Astrocyte (in vitro differentiated cells and primary cell): ENCODE measurements at regions not wholly inside any gene's neighbourhood (a gene's known extent, or its start where the extent isn't known, plus 50 kb on each side); places are given as distances from the start of the nearest gene placed in this dataset.

Experiments
- DNase-seq: peaks from one replicate; pipeline ENCODE4 v3.0.0-alpha.2; 2010; ENCODE audit warnings: low read depth
- FAIRE-seq: peaks from 2 replicates; lab custom pipeline; 2011; peaks lifted over from hg19 to GRCh38; lab: Jason Lieb, UNC
- H2AFZ ChIP-seq: 2 replicates; pipeline ENCODE4 v1.6.0; 2012; ENCODE audit warnings: low read depth, low read length, inconsistent platforms
- H3K27ac ChIP-seq: 2 replicates; pipeline ENCODE4 v1.5.1; 2011; ENCODE audit warnings: low read depth, low read length, inconsistent platforms
- H3K27me3 ChIP-seq: 2 replicates; pipeline ENCODE4 v1.6.0; 2011; ENCODE audit warnings: low read length, inconsistent platforms; ENCODE audit not compliant: insufficient read depth
- H3K36me3 ChIP-seq: 2 replicates; pipeline ENCODE4 v1.5.1; 2011; ENCODE audit warnings: low read length, inconsistent platforms; ENCODE audit not compliant: insufficient read depth
- H3K4me1 ChIP-seq: 2 replicates; pipeline ENCODE4 v1.5.1; 2011; ENCODE audit warnings: low read length, inconsistent platforms; ENCODE audit not compliant: insufficient read depth
- H3K4me2 ChIP-seq: 2 replicates; pipeline ENCODE4 v1.6.0; 2012; ENCODE audit warnings: low read length, inconsistent platforms
- H3K4me3 ChIP-seq: 2 replicates; pipeline ENCODE4 v1.5.1; 2011; ENCODE audit warnings: low read depth, mild to moderate bottlenecking, low read length, inconsistent platforms; ENCODE audit not compliant: insufficient read depth
- H3K79me2 ChIP-seq: 2 replicates; pipeline ENCODE4 v1.6.0; 2012; ENCODE audit warnings: mild to moderate bottlenecking, low read length, inconsistent platforms; ENCODE audit not compliant: insufficient read depth
- H3K9ac ChIP-seq: 2 replicates; pipeline ENCODE4 v1.6.0; 2012; ENCODE audit warnings: mild to moderate bottlenecking, low read length, inconsistent platforms
- H3K9me3 ChIP-seq: 2 replicates; pipeline ENCODE4 v1.5.1; 2012; ENCODE audit warnings: low read depth, mild to moderate bottlenecking, low read length, inconsistent platforms; ENCODE audit not compliant: insufficient read depth
- H4K20me1 ChIP-seq: 2 replicates; pipeline ENCODE4 v1.6.0; 2012; ENCODE audit warnings: low read length, inconsistent platforms; ENCODE audit not compliant: insufficient read depth
- H3K27ac Mint-ChIP-seq: one replicate; pipeline ENCODE4 v1.8.0; 2021; ENCODE audit warnings: mild to moderate bottlenecking, mixed read lengths; ENCODE audit not compliant: unreplicated experiment
- H3K27me3 Mint-ChIP-seq: one replicate; pipeline ENCODE4 v1.8.0; 2021; ENCODE audit warnings: low read depth, mixed read lengths; ENCODE audit not compliant: unreplicated experiment
- H3K36me3 Mint-ChIP-seq: one replicate; pipeline ENCODE4 v1.8.0; 2021; ENCODE audit warnings: low read depth, mixed read lengths; ENCODE audit not compliant: unreplicated experiment
- H3K4me1 Mint-ChIP-seq: one replicate; pipeline ENCODE4 v1.8.0; 2021; ENCODE audit warnings: low read depth, mixed read lengths; ENCODE audit not compliant: unreplicated experiment
- H3K4me3 Mint-ChIP-seq: one replicate; pipeline ENCODE4 v1.8.0; 2021; ENCODE audit warnings: mild to moderate bottlenecking, moderate library complexity, mixed read lengths; ENCODE audit not compliant: unreplicated experiment
- H3K9me3 Mint-ChIP-seq: one replicate; pipeline ENCODE4 v1.8.0; 2021; ENCODE audit warnings: mild to moderate bottlenecking, mixed read lengths; ENCODE audit not compliant: unreplicated experiment
- CTCF ChIP-seq: IDR thresholded peaks from 2 replicates; pipeline ENCODE4 v1.5.1; 2011; ENCODE audit warnings: low read depth, mild to moderate bottlenecking, inconsistent platforms, low read length, moderate library complexity; ENCODE audit not compliant: insufficient read depth
- EZH2 ChIP-seq: IDR thresholded peaks from 2 replicates; pipeline ENCODE4 v1.6.1; 2012; ENCODE audit warnings: mild to moderate bottlenecking, low read length, inconsistent platforms; ENCODE audit not compliant: insufficient read depth

- H3K27ac ChIP-seq = no peak overlapping the region
- FAIRE-seq (no peak), DNase-seq (no peak)
- Mint-ChIP-seq H3K27ac (no peak overlapping the region), H3K9me3 (peaks cover 18% of the 10 kb centered on the region), H3K4me3 (peak overlapping the region; percentile 7), H3K36me3 (peaks cover 3% of the 10 kb centered on the region), H3K27me3 (no peaks in the 10 kb centered on the region), H3K4me1 (no peaks in the 10 kb centered on the region)
- no peaks in the 10 kb centered on the region for H3K79me2 ChIP-seq
- H4K20me1 ChIP-seq = no peaks in the 10 kb centered on the region
- H3K27me3 ChIP-seq = no peaks in the 10 kb centered on the region
- H3K4me2 ChIP-seq = no peak overlapping the region
- no peaks in the 10 kb centered on the region for H3K4me1 ChIP-seq
- H3K9ac ChIP-seq = no peak overlapping the region
- no peak overlapping the region for H3K4me3 ChIP-seq
- H2AFZ ChIP-seq = no peak overlapping the region
- TF ChIP-seq EZH2 = no peak
- TF ChIP-seq CTCF = no peak
- no peaks in the 10 kb centered on the region for H3K36me3 ChIP-seq
- H3K9me3 ChIP-seq = no peaks in the 10 kb centered on the region
Observed at GRCh38 chr9:4921449-4921848, 63.6 kb upstream of the JAK2 start.

- Mint-ChIP-seq H3K9me3 (peaks cover 18% of the 10 kb centered on the region), H3K27ac (no peak overlapping the region)
Observed at GRCh38 chr9:4922101-4922500, 63.0 kb upstream of the JAK2 start.

More at GRCh38 chr9:4922101-4922500, 63.0 kb upstream of the JAK2 start:
- Histone ChIP-seq H3K27me3 (no peaks in the 10 kb centered on the region), H3K9ac (no peak overlapping the region), H3K27ac (no peak overlapping the region), H3K4me2 (no peak overlapping the region), H2AFZ (no peak overlapping the region), H3K36me3 (no peaks in the 10 kb centered on the region), H3K4me3 (no peak overlapping the region), H3K4me1 (no peaks in the 10 kb centered on the region), H3K9me3 (no peaks in the 10 kb centered on the region), H3K79me2 (no peaks in the 10 kb centered on the region), H4K20me1 (no peaks in the 10 kb centered on the region)
- H3K4me1 Mint-ChIP-seq = peaks cover 3% of the 10 kb centered on the region
- DNase-seq = no peak
- peaks cover 3% of the 10 kb centered on the region for H3K36me3 Mint-ChIP-seq
- H3K4me3 Mint-ChIP-seq = no peak overlapping the region
- no peaks in the 10 kb centered on the region for H3K27me3 Mint-ChIP-seq
- FAIRE-seq = no peak
- TF ChIP-seq CTCF (no peak), EZH2 (no peak)
